Transverse colon (tissue), 4 donors: ENCODE measurements at regions not wholly inside any gene's neighbourhood (a gene's known extent, or its start where the extent isn't known, plus 50 kb on each side); places are given as distances from the start of the nearest gene placed in this dataset.

ENCODE experiments used
- DNase-seq: peaks from one replicate; pipeline ENCODE4 v3.0.0-alpha.2; 2019
- H3K27ac ChIP-seq, 4 donors: fragments of 200-600 bp; sonication (generic); 2 replicates each; pipeline ENCODE4 v1.5.1; 2016 to 2018; ENCODE audit warnings: inconsistent platforms in 4 of 4
- H3K27me3 ChIP-seq: fragments of 200-600 bp; sonication (generic); 2 replicates; pipeline ENCODE4 v1.5.1; 2017; ENCODE audit warnings: inconsistent platforms
- H3K36me3 ChIP-seq, 4 donors: fragments of 200-600 bp; sonication (generic); 2 replicates each; pipeline ENCODE4 v1.5.1; 2017 to 2019; ENCODE audit warnings: inconsistent platforms in 4 of 4
- H3K4me1 ChIP-seq, 4 donors: fragments of 200-600 bp; sonication (generic); 2 replicates each; pipeline ENCODE4 v1.5.1; 2017 to 2020; ENCODE audit warnings: inconsistent platforms in 4 of 4
- H3K4me3 ChIP-seq, 4 donors: fragments of 200-600 bp; sonication (generic); 1 replicate in 1 of 4; 2 replicates in 3 of 4; pipeline versions ENCODE4 v1.5.1 to v1.6.1; 2017 to 2019; ENCODE audit warnings: inconsistent platforms in 4 of 4
- H3K9me3 ChIP-seq, 2 donors: fragments of 200-600 bp; sonication (generic); 2 replicates each; pipeline ENCODE4 v1.5.1; 2017 to 2019; ENCODE audit warnings: inconsistent platforms in 2 of 2
- EP300 ChIP-seq: sonication (generic); formaldehyde crosslinking; IDR thresholded peaks from one replicate; pipeline ENCODE4 v1.6.1; 2017; ENCODE audit warnings: antibody characterized with exemption, low read depth
- POLR2A ChIP-seq: fragments of 450-650 bp; IDR thresholded peaks from one replicate; pipeline ENCODE4 v1.6.1; 2016; ENCODE audit warnings: antibody characterized with exemption, mild to moderate bottlenecking, moderate library complexity
- POLR2AphosphoS5 ChIP-seq, 3 donors: sonication (generic); formaldehyde crosslinking; IDR thresholded peaks; one replicate each; pipeline ENCODE4 v1.6.1; 2016; ENCODE audit warnings: antibody characterized with exemption in 3 of 3
- WGBS, 2 donors: methylation state at CpG; one replicate each; pipeline ENCODE4 v1.1.5; 2018; ENCODE audit warnings: low coverage in 1 of 2; 5-methylcytosine and 5-hydroxymethylcytosine counted together
- in situ Hi-C, 4 donors: fragments of 200-750 bp; cut with MboI; loops; one replicate each; pipeline versions ENCODE4 v1.15.0 to v1.15.1; 2017; ENCODE audit warnings: low sequenced_read_pairs in 3 of 4, low pct_ligation_motif_present in 1 of 4, low pct_unique_long_range_greater_than_20kb in 1 of 4
- intact Hi-C: fragments of 100-400 bp; cut with DNase I; formaldehyde crosslinking; loops from one replicate; pipeline ENCODE4 v1.15.1; 2023; ENCODE audit warnings: low total_unique reads
- TF ChIP-seq, protein P1 (sequence below), 5 experiments: fragments of 200-600 bp in 3 of 5; fragments of 450-650 bp in 2 of 5; sonication (generic) in 3 of 5; IDR thresholded peaks; 1 replicate in 2 of 5; 2 replicates in 3 of 5; pipeline ENCODE4 v1.5.1; 2016 to 2017; ENCODE audit warnings: antibody characterized with exemption in 5 of 5, inconsistent platforms in 3 of 5, mild to moderate bottlenecking in 2 of 5, moderate library complexity in 1 of 5

DNA sequence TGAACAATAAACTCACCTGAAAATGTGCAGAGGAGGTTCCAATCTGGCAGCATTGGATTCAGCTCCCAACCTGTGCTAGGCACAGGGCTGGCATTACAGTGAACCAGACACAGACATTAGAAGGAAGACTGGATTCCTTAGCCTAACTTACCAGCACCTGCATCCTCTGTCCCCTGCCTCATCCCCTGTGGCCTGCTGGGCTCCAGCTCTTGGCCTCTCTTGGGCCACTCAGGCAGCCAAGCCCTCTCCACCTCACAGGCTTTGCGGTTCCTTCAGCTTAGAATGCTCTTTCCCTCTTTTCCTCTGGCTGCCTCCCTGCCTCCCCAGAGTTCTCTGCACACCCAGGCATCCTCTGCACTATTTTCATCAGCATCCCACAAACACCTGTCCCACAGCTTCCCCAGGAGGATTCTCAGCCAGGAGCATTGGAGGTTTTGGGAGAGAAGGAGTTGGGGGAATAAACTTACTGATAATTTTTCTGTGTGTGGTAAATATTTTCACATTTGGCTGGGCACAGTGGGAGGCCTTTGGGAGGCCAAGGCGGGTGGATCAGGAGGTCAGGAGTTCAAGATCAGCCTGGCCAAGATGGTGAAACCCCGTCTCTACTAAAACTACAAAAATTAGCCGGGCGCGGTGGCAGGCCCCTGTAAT lies 132.0 kb downstream of the INHBB start:
- H3K4me1 ChIP-seq: no peaks in the 10 kb centered on the region
- no peak for TF ChIP-seq POLR2A
- TF ChIP-seq, protein P1, sequence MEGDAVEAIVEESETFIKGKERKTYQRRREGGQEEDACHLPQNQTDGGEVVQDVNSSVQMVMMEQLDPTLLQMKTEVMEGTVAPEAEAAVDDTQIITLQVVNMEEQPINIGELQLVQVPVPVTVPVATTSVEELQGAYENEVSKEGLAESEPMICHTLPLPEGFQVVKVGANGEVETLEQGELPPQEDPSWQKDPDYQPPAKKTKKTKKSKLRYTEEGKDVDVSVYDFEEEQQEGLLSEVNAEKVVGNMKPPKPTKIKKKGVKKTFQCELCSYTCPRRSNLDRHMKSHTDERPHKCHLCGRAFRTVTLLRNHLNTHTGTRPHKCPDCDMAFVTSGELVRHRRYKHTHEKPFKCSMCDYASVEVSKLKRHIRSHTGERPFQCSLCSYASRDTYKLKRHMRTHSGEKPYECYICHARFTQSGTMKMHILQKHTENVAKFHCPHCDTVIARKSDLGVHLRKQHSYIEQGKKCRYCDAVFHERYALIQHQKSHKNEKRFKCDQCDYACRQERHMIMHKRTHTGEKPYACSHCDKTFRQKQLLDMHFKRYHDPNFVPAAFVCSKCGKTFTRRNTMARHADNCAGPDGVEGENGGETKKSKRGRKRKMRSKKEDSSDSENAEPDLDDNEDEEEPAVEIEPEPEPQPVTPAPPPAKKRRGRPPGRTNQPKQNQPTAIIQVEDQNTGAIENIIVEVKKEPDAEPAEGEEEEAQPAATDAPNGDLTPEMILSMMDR (IDR thresholded peaks at IDR 0.05): no peak
- no peak for TF ChIP-seq EP300
- no peak for TF ChIP-seq POLR2AphosphoS5 (IDR thresholded peaks at IDR 0.05)
- no peaks in the 10 kb centered on the region for H3K9me3 ChIP-seq
- no peak overlapping the region for H3K27ac ChIP-seq
- no peak overlapping the region for H3K4me3 ChIP-seq
- DNase-seq: no peak
- in situ Hi-C loops: no loop called here
- H3K27me3 ChIP-seq: no peaks in the 10 kb centered on the region
- H3K36me3 ChIP-seq: no peaks in the 10 kb centered on the region
- intact Hi-C loops: no loop called here
- WGBS, 2 donors: 86 to 90% methylated on average over 6 of the region's 6 CpGs

DNA sequence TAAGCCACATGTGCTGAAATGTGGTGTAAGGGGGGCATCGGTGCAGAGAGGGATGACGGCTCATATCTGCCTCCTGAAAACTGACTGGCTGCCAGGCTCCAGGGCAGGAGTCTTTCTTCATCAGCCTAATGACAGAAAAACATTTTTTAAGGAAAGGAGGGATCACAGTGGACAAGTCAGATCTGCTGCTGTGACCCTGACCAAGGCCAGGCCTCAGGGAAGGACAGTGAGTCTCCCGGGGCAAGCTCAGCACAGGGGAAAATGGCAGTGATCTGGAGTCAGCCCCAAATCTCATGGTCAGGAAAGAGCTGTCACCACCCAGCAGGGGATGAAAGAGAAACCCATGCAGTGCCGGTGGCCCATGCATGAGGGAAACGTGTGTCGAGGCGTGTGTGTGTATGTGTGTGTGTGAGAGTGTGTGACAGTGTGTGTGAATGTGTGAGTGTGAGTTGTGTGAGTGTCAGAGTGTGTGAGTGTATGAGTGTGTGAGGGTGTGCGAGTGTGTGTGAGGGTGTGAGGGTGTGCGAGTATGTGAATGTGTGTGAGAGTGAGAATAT lies 134.5 kb downstream of the INHBB start:
- no peak overlapping the region for H3K27ac ChIP-seq
- no peaks in the 10 kb centered on the region for H3K27me3 ChIP-seq
- in situ Hi-C loops (no loop called here), intact Hi-C loops (no loop called here)
- no peak overlapping the region for H3K4me3 ChIP-seq
- 29 to 75% methylated on average over 2 to 9 of the region's 9 CpGs for WGBS, 2 donors
- H3K4me1 ChIP-seq: no peaks in the 10 kb centered on the region
- no peaks in the 10 kb centered on the region for H3K36me3 ChIP-seq
- no peak for DNase-seq
- no peaks in the 10 kb centered on the region for H3K9me3 ChIP-seq
- TF ChIP-seq POLR2AphosphoS5 (IDR thresholded peaks at IDR 0.05) (no peak), EP300 (no peak), POLR2A (no peak)
- TF ChIP-seq, protein P1 (IDR thresholded peaks at IDR 0.05): no peak

DNA sequence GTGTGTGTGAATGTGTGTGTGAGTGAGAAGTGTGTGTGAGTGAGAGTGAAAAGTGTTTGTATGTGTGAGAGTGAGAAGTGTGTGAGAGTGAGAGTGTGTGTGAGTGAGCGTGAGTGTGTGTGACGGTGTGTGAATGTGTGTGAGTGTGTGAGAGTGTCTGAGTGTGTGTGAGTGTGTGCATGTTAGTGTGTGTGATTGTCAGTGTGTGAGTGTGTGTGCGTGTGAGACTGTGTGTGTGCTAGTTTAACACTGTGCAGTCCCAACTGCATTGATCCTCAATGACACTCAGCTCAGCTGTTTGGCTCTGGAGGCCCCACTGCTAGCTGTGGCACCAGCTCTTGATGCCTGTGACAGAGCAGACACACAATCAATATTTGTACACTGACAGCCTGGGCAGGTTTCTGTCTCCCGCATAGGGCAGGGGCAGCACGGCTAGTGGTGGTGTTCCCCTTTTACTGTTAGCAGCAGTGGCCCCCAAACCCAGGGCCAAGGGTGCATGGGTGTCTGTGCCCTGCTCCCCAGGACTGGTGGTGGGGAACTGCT lies 135.0 kb downstream of the INHBB start:
- H3K27ac ChIP-seq: no peak overlapping the region

DNA sequence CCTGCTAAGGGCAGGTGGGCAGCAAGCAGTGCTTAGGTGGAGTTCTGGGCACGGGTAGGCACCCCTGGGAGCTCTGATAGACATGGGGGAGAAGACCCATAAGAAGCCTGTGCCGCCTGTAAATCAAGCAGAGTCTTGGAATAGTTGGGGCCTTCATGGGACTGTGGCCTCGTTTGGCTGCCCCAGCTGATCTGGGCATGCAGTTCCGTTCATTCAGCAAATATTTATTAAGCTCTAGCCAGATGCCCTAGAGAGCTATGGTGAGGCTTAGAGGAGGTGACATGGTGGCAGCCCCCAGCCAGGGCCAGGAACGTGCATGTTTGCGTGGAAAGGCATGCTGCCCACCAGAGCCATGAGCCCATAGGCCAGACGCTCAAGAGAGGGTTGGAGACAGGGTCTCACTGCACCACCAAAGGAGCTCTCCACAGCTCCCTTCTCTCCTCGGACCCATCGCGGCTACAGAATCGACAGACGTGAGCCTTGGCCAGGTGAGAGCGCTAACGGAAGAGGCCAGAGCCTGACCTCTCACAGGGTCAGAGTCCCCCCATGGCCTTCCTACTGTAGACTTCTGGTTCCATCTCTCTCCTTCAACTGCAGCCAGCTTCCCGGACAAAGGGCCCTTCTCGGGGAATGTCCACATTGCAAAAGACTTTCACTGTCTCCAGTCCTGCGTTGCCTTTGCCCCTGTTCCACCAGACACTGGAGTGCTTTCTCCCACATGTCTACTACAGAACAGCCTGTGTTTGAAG lies 135.7 kb downstream of the INHBB start:
- Histone ChIP-seq H3K9me3 (no peaks in the 10 kb centered on the region), H3K36me3 (no peaks in the 10 kb centered on the region), H3K27ac (no peak overlapping the region), H3K4me1 (no peaks in the 10 kb centered on the region), H3K4me3 (no peak overlapping the region), H3K27me3 (no peaks in the 10 kb centered on the region)
- TF ChIP-seq POLR2A (no peak), POLR2AphosphoS5 (IDR thresholded peaks at IDR 0.05) (no peak), EP300 (no peak)
- TF ChIP-seq, protein P1 (IDR thresholded peaks at IDR 0.05): no peak
- WGBS, 2 donors: 86% methylated on average over 17 of the region's 17 CpGs; no CpG with 5 or more reads in 1 of the 2 donors
- intact Hi-C loops (no loop called here), in situ Hi-C loops (no loop called here)
- DNase-seq: no peak

More for the DNA sequence above, 135.0 kb downstream of the INHBB start:
- H3K9me3 ChIP-seq: no peaks in the 10 kb centered on the region
- no peaks in the 10 kb centered on the region for H3K27me3 ChIP-seq
- WGBS, 2 donors: 91 to 92% methylated on average over 2 to 5 of the region's 5 CpGs
- no peaks in the 10 kb centered on the region for H3K36me3 ChIP-seq
- H3K4me1 ChIP-seq: no peaks in the 10 kb centered on the region
- in situ Hi-C loops (no loop called here), intact Hi-C loops (no loop called here)
- TF ChIP-seq, protein P1 (IDR thresholded peaks at IDR 0.05): no peak
- no peak for TF ChIP-seq EP300
- no peak for TF ChIP-seq POLR2AphosphoS5 (IDR thresholded peaks at IDR 0.05)
- TF ChIP-seq POLR2A: no peak
- no peak for DNase-seq
- no peak overlapping the region for H3K4me3 ChIP-seq
